ENCODE measurements at regions not wholly inside any gene's neighbourhood (a gene's known extent, or its start where the extent isn't known, plus 50 kb on each side); places are given as distances from the start of the nearest gene placed in this dataset.

GRCh38 chr5:8150791-8151190, 281.8 kb downstream of the MTRR start:
- Histone ChIP-seq H4K91ac (replicated peaks; ENCODE audit: insufficient read length, low read length) (no peak overlapping the region), H3K4me3 (ENCODE audit: extremely low read depth in 1 of 4, insufficient read depth in 2 of 4, low read depth in 3 of 4, low read length in 4 of 4) (no peak overlapping the region), H3K36me3 (ENCODE audit: control insufficient read depth in 2 of 4, insufficient read depth in 4 of 4, low read length in 3 of 4) (no peaks in the 10 kb centered on the region), H3K27ac (ENCODE audit: low read depth, low read length) (no peak overlapping the region), H3K4ac (replicated peaks; ENCODE audit: insufficient read length, low read depth, low read length) (no peak overlapping the region), H3K9ac (replicated peaks in 1 of 4; ENCODE audit: extremely low read depth in 1 of 4, low read depth in 3 of 4, low read length in 3 of 4) (no peak overlapping the region), H3K79me1 (ENCODE audit: low read depth, low read length) (no peaks in the 10 kb centered on the region), H3K23ac (ENCODE audit: insufficient read length) (no peak overlapping the region), H3K18ac (ENCODE audit: extremely low read depth, low read length) (no peak overlapping the region), H2AFZ (ENCODE audit: low read length) (no peak overlapping the region), H3K23me2 (ENCODE audit: low read depth, low read length) (no peaks in the 10 kb centered on the region), H3K4me2 (ENCODE audit: insufficient read depth in 1 of 2, low read depth in 2 of 2, low read length in 2 of 2) (no peak overlapping the region), H2BK20ac (ENCODE audit: low read length) (no peak overlapping the region), H3K79me2 (ENCODE audit: control insufficient read depth in 1 of 2, insufficient read depth in 2 of 2, low read length in 2 of 2) (no peaks in the 10 kb centered on the region), H3K56ac (replicated peaks; ENCODE audit: insufficient read length, low read depth, low read length) (no peak overlapping the region), H2BK5ac (ENCODE audit: low read depth, low read length) (no peak overlapping the region), H2BK12ac (ENCODE audit: low read depth, low read length) (no peak overlapping the region), H3K9me3 (ENCODE audit: insufficient read depth in 2 of 2, low read depth in 1 of 2, low read length in 1 of 2) (no peaks in the 10 kb centered on the region; a peak in 1 of 4 replicates), H2AK5ac (ENCODE audit: low read depth, low read length) (no peak overlapping the region), H2BK15ac (ENCODE audit: low read length) (no peak overlapping the region), H3K4me1 (replicated peaks in 1 of 4; ENCODE audit: control insufficient read depth in 3 of 4, insufficient read depth in 4 of 4, low read length in 3 of 4) (no peaks in the 10 kb centered on the region), H3K27me3 (replicated peaks in 1 of 4; ENCODE audit: control insufficient read depth in 3 of 4, extremely low read depth in 1 of 4, insufficient read depth in 3 of 4, low read length in 3 of 4) (no peaks in the 10 kb centered on the region), H4K20me1 (replicated peaks in 1 of 2; ENCODE audit: control insufficient read depth in 1 of 2, insufficient read depth in 2 of 2, low read length in 2 of 2) (no peaks in the 10 kb centered on the region), H3K14ac (ENCODE audit: insufficient read length) (no peak overlapping the region), H4K8ac (ENCODE audit: extremely low read depth, insufficient read depth, low read length) (no peak overlapping the region), H4K5ac (ENCODE audit: insufficient read length, low read depth, low read length) (no peak overlapping the region), H2BK120ac (replicated peaks; ENCODE audit: low read depth, low read length) (no peak overlapping the region)
- WGBS, 2 experiments (ENCODE audit: extremely low coverage in 1 of 2, insufficient coverage in 1 of 2, insufficient read length in 1 of 2, insufficient replicate concordance in 2 of 2, low coverage in 1 of 2, low lambda C conversion rate in 2 of 2, missing lambda C conversion rate in 1 of 2) = 86% methylated on average over 1 of the region's 1 CpG; no CpG with 5 or more reads in 1 of the 2 experiments
- CTCF ChIA-PET (ENCODE audit: partially characterized antibody) = interaction anchor here (0.8 to 1.1 kb wide), 2 partner anchors 33 to 223 kb away, joined by 3 read pairs; no protein-coding TSS in a partner anchor
- POLR2A ChIA-PET (ENCODE audit: partially characterized antibody) = interaction anchor here (0.5 kb wide), 1 partner anchor 25 kb away, joined by 3 read pairs; no protein-coding TSS in a partner anchor
- FAIRE-seq (no peak), DNase-seq (ENCODE audit: low read depth in 1 of 2, low spot score in 2 of 2) (no peak)
- TF ChIP-seq KDM5A (IDR thresholded peaks at IDR 0.05; ENCODE audit: low read length) = no peak
- TF ChIP-seq BRCA1 (IDR thresholded peaks at IDR 0.05; ENCODE audit: low read depth, low read length) = no peak
- TF ChIP-seq SP4 (IDR thresholded peaks at IDR 0.05; ENCODE audit: low read length) = no peak
- no peak for TF ChIP-seq RAD21 (IDR thresholded peaks at IDR 0.05 in 1 of 2, conservative IDR thresholded peaks at IDR 0.05 in 1 of 2; ENCODE audit: low read depth in 2 of 2, low read length in 2 of 2)
- no peak for TF ChIP-seq SIN3A (conservative IDR thresholded peaks at IDR 0.05 in 1 of 2, IDR thresholded peaks at IDR 0.05 in 1 of 2; ENCODE audit: low read depth in 1 of 2, low read length in 2 of 2)
- no peak for TF ChIP-seq CHD2 (IDR thresholded peaks at IDR 0.05; ENCODE audit: low read length)
- TF ChIP-seq ASH2L (IDR thresholded peaks at IDR 0.05; ENCODE audit: low read length) = no peak
- TF ChIP-seq SP2 (IDR thresholded peaks at IDR 0.05; ENCODE audit: low read length) = no peak
- no peak for TF ChIP-seq MAFK (IDR thresholded peaks at IDR 0.05; ENCODE audit: low read depth, low read length)
- TF ChIP-seq TEAD4 (IDR thresholded peaks at IDR 0.05; ENCODE audit: low read depth, low read length) = no peak
- TF ChIP-seq BACH1 (IDR thresholded peaks at IDR 0.05; ENCODE audit: low read length) = no peak
- TF ChIP-seq CBX5 (IDR thresholded peaks at IDR 0.05; ENCODE audit: low read depth, low read length) = no peak
- TF ChIP-seq PHF8 (conservative IDR thresholded peaks at IDR 0.05; ENCODE audit: low read depth, low read length) = no peak
- no peak for TF ChIP-seq CEBPB (IDR thresholded peaks at IDR 0.05; ENCODE audit: low read depth, low read length)
- no peak for TF ChIP-seq YY1 (IDR thresholded peaks at IDR 0.05; ENCODE audit: low read depth, low read length)
- TF ChIP-seq CBX8 (IDR thresholded peaks at IDR 0.05; ENCODE audit: borderline replicate concordance, low read depth, low read length) = no peak
- no peak for TF ChIP-seq TAF1 (IDR thresholded peaks at IDR 0.05; ENCODE audit: low read depth, low read length)

All from H1 (cell line).